ENCODE measurements at regions not wholly inside any gene's neighbourhood (a gene's known extent, or its start where the extent isn't known, plus 50 kb on each side); places are given as distances from the start of the nearest gene placed in this dataset.

GRCh38 chr1:221141096-221141495, 261.9 kb downstream of the HLX start:
- Histone ChIP-seq H3K4me3 (no peak overlapping the region), H3K27me3 (no peaks in the 10 kb centered on the region), H3K36me3 (ENCODE audit: low read depth, missing control alignments) (no peaks in the 10 kb centered on the region), H3K4me1 (no peaks in the 10 kb centered on the region), H3K27ac (no peak overlapping the region), H3K9me3 (no peaks in the 10 kb centered on the region)
- no peak for DNase-seq
- 91 to 98% methylated on average over 2 of the region's 2 CpGs for WGBS, 2 donors
- intact Hi-C loops (cut with DNase I; ENCODE audit: low total_unique reads): no loop called here
- TF ChIP-seq POLR2A (IDR thresholded peaks at IDR 0.05) (no peak), CTCF (IDR thresholded peaks at IDR 0.05) (no peak)

GRCh38 chr1:221141606-221142285, 262.5 kb downstream of the HLX start:
- no peaks in the 10 kb centered on the region for H3K36me3 ChIP-seq (ENCODE audit: low read depth, missing control alignments)
- intact Hi-C loops (cut with DNase I; ENCODE audit: low total_unique reads): no loop called here
- TF ChIP-seq POLR2A (IDR thresholded peaks at IDR 0.05) (no peak), CTCF (IDR thresholded peaks at IDR 0.05) (no peak)
- no peak for DNase-seq
- 56 to 72% methylated on average over 6 of the region's 6 CpGs for WGBS, 2 donors
- H3K4me3 ChIP-seq: no peak overlapping the region
- H3K27ac ChIP-seq: no peak overlapping the region
- H3K4me1 ChIP-seq: no peaks in the 10 kb centered on the region
- H3K27me3 ChIP-seq: no peaks in the 10 kb centered on the region
- no peaks in the 10 kb centered on the region for H3K9me3 ChIP-seq

GRCh38 chr1:221148660-221149059, 269.4 kb downstream of the HLX start:
- Histone ChIP-seq H3K9me3 (no peaks in the 10 kb centered on the region), H3K4me1 (no peaks in the 10 kb centered on the region), H3K4me3 (no peak overlapping the region), H3K36me3 (ENCODE audit: low read depth, missing control alignments) (no peaks in the 10 kb centered on the region), H3K27me3 (no peaks in the 10 kb centered on the region), H3K27ac (no peak overlapping the region)
- no peak for DNase-seq
- no peak for TF ChIP-seq CTCF (IDR thresholded peaks at IDR 0.05)
- no peak for TF ChIP-seq POLR2A (IDR thresholded peaks at IDR 0.05)
- whole genome bisulfite sequencing, 2 donors: 55 to 74% methylated on average over 4 of the region's 4 CpGs
- intact Hi-C loops (cut with DNase I; ENCODE audit: low total_unique reads): no loop called here

- Histone ChIP-seq H3K9me3 (no peaks in the 10 kb centered on the region), H3K36me3 (ENCODE audit: low read depth, missing control alignments) (no peaks in the 10 kb centered on the region), H3K27ac (no peak overlapping the region), H3K4me3 (no peak overlapping the region), H3K4me1 (no peaks in the 10 kb centered on the region), H3K27me3 (no peaks in the 10 kb centered on the region)
- intact Hi-C loops (cut with DNase I; ENCODE audit: low total_unique reads): no loop called here
- TF ChIP-seq POLR2A (IDR thresholded peaks at IDR 0.05): no peak
- DNase-seq: no peak
- 73 to 75% methylated on average over 4 of the region's 4 CpGs for WGBS, 2 donors
These were observed 269.9 kb downstream of the HLX start for GRCh38 chr1:221149111-221149510.

GRCh38 chr1:221149555-221150075, 270.4 kb downstream of the HLX start:
- Histone ChIP-seq H3K4me1 (no peaks in the 10 kb centered on the region), H3K4me3 (no peak overlapping the region), H3K27ac (no peak overlapping the region), H3K9me3 (no peaks in the 10 kb centered on the region), H3K36me3 (ENCODE audit: low read depth, missing control alignments) (no peaks in the 10 kb centered on the region), H3K27me3 (no peaks in the 10 kb centered on the region)
- intact Hi-C loops (cut with DNase I; ENCODE audit: low total_unique reads): no loop called here
- TF ChIP-seq POLR2A (IDR thresholded peaks at IDR 0.05) (no peak), CTCF (IDR thresholded peaks at IDR 0.05) (no peak)
- 69 to 87% methylated on average over 1 of the region's 1 CpG for WGBS, 2 donors
- no peak for DNase-seq

Measured in testis (tissue), 2 donors.